Retinal pigment epithelial cell (primary cell): ENCODE measurements at regions not wholly inside any gene's neighbourhood (a gene's known extent, or its start where the extent isn't known, plus 50 kb on each side); places are given as distances from the start of the nearest gene placed in this dataset.

Experiments
- DNase-seq: peaks from one replicate; pipeline ENCODE4 v3.0.0-alpha.2; 2010; ENCODE audit warnings: low read depth
- H3K4me3 ChIP-seq: 2 replicates; pipeline ENCODE4 v1.5.1; 2011; ENCODE audit warnings: mild to moderate bottlenecking, low read length, control low read depth, moderate library complexity
- TF ChIP-seq, protein P1 (sequence below): conservative IDR thresholded peaks from 2 replicates; pipeline ENCODE4 v1.5.1; 2011; ENCODE audit warnings: low read depth, low read length, control low read depth, inconsistent platforms

GRCh38 chr2:150162241-150162942 lies 325.1 kb downstream of the RND3 start:
- TF ChIP-seq, protein P1, sequence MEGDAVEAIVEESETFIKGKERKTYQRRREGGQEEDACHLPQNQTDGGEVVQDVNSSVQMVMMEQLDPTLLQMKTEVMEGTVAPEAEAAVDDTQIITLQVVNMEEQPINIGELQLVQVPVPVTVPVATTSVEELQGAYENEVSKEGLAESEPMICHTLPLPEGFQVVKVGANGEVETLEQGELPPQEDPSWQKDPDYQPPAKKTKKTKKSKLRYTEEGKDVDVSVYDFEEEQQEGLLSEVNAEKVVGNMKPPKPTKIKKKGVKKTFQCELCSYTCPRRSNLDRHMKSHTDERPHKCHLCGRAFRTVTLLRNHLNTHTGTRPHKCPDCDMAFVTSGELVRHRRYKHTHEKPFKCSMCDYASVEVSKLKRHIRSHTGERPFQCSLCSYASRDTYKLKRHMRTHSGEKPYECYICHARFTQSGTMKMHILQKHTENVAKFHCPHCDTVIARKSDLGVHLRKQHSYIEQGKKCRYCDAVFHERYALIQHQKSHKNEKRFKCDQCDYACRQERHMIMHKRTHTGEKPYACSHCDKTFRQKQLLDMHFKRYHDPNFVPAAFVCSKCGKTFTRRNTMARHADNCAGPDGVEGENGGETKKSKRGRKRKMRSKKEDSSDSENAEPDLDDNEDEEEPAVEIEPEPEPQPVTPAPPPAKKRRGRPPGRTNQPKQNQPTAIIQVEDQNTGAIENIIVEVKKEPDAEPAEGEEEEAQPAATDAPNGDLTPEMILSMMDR, result no peak
- DNase-seq, result no peak
- H3K4me3 ChIP-seq, result no peak overlapping the region

GRCh38 chr2:150160058-150160457 lies 327.4 kb downstream of the RND3 start:
- no peak for DNase-seq
- H3K4me3 ChIP-seq, result no peak overlapping the region
- TF ChIP-seq, protein P1, result no peak

DNA sequence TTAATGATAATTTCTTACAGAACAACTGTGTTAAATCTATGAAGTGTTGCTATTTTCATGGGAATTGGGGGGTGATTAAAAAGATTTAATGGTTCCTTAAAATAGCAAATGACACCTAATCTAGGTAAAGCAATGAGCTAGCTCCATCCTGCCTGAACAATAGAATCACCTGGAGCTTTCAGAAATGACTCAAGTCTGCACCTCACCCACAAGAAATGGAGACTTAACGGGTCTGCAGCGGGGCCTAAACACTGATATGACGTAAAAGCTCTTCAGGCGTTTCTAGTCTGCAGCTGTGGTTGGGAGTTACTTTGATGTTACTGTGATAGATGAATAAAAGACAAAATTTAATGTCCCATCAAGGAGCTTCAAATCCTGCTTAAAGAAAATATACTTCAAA lies 328.2 kb downstream of the RND3 start:
- no peak for DNase-seq
- H3K4me3 ChIP-seq, result no peak overlapping the region
- TF ChIP-seq, protein P1, result no peak

DNA sequence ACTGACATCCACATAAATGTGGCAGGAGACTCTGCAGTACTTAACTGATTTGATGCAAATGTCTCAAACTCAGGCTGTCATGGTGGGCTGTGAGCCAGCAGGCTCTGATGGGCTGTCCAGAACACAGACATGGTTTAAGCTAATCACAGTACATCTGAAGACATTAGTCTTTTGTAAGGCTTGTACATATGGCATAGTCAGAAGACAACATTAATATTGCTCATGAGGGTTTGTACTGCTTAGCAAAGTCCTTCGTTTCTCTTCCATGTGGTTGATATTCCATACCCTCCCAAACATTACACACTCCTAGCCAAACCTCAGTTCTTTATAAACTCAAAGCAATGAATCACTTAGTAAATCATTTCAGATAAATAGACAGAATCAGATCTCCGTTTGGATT lies 330.6 kb downstream of the RND3 start:
- no peak for DNase-seq
- no peak overlapping the region for H3K4me3 ChIP-seq
- TF ChIP-seq, protein P1, result no peak

- no peak overlapping the region for H3K4me3 ChIP-seq
- TF ChIP-seq, protein P1, result no peak
- no peak for DNase-seq
These were observed 331.1 kb downstream of the RND3 start for GRCh38 chr2:150156415-150156814.

GRCh38 chr2:150154308-150154797 lies 333.1 kb downstream of the RND3 start:
- TF ChIP-seq, protein P1, result no peak
- DNase-seq, result no peak

DNA sequence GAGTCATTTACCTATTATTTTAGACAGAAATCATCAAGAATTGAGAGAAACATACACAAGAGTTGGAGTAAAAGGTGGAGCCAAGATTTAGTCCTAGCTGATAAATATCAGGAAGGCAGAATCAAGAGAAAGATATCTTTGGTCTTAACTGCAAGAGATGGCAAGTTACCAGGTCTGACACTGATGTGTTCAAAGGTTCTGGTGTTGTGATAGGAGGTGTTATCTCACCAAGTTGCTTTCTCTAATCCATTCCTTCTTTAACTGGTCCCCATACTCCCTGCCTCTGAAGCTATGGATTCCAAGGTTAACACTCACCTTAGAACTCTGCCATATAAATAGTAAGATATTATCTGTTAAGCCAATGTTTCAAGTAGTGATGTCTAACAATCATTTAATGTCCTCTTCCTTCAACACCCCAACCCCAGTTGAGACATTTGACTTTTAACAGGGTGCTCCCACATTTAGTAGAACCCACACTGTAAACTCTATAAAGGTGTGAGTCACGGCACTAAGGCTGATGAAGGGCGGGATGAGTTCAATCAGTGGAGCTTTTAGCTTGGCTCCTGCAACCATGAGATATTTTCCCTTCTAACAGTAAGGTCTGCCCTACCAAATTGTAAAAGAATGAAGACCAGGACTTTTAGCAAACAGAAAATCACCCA lies 333.7 kb downstream of the RND3 start:
- no peak for DNase-seq
- H3K4me3 ChIP-seq, result no peak overlapping the region
- TF ChIP-seq, protein P1, result no peak

More at GRCh38 chr2:150154308-150154797, 333.1 kb downstream of the RND3 start:
- H3K4me3 ChIP-seq, result no peak overlapping the region
